ENCODE measurements at regions not wholly inside any gene's neighbourhood (a gene's known extent, or its start where the extent isn't known, plus 50 kb on each side); places are given as distances from the start of the nearest gene placed in this dataset.

- no peak for TF ChIP-seq CCDC6 (CRISPR knock-in tag; IDR thresholded peaks at IDR 0.05)
Measured at GRCh38 chr17:33640629-33641028, 347.5 kb upstream of the ASIC2 start (continued).

GRCh38 chr17:33642002-33642401 is 348.9 kb upstream of the ASIC2 start:
- Histone ChIP-seq H3K36me3 (replicated peaks in 1 of 2; ENCODE audit: control insufficient read depth in 1 of 2, insufficient read depth in 2 of 2, low read length in 2 of 2) (no peaks in the 10 kb centered on the region), H4K20me1 (ENCODE audit: insufficient read depth, low read length) (no peaks in the 10 kb centered on the region), H3K79me2 (ENCODE audit: insufficient read depth, low read length) (no peaks in the 10 kb centered on the region), H3K4me3 (replicated peaks in 1 of 3; ENCODE audit: insufficient read depth in 1 of 3, low read depth in 2 of 3, low read length in 3 of 3) (no peak overlapping the region), H3K27me3 (ENCODE audit: control insufficient read depth in 1 of 2, insufficient read depth in 2 of 2, low read length in 2 of 2) (no peaks in the 10 kb centered on the region; a peak in 1 of 5 replicates), H3K4me1 (ENCODE audit: insufficient read depth, low read length) (no peaks in the 10 kb centered on the region), H2AFZ (ENCODE audit: low read length) (no peak overlapping the region), H3K4me2 (ENCODE audit: low read depth, low read length) (no peak overlapping the region), H3K27ac (ENCODE audit: extremely low read length, insufficient read depth, low read length) (no peak overlapping the region), H3K9ac (ENCODE audit: insufficient read depth, low read depth, low read length) (no peak overlapping the region), H3K9me3 (ENCODE audit: low read length) (peaks cover 7% of the 10 kb centered on the region)
- intact Hi-C loops (cut with micrococcal nuclease; ENCODE audit: unreplicated experiment): no loop called here
- FAIRE-seq (no peak), DNase-seq (ENCODE audit: low spot score) (no peak), ATAC-seq (no peak; the same call in 1 of the 3 replicates)
- ChIA-PET POLR2A (no interaction called here), CTCF (ENCODE audit: low intra/inter-chr PET ratio, low total read pairs) (no interaction called here)
- no TSS peak for BruUV-seq (replicated peaks)
- in situ Hi-C loops (cut with HindIII; ENCODE audit: extremely low pct_ligation_motif_present, low pct_unique_long_range_greater_than_20kb): no loop called here
- WGBS (ENCODE audit: low lambda C conversion rate): 0% methylated on average over 1 of the region's 1 CpG
- TF ChIP-seq MBNL3 (CRISPR knock-in tag; conservative IDR thresholded peaks at IDR 0.05): no peak
- TF ChIP-seq, protein P1, sequence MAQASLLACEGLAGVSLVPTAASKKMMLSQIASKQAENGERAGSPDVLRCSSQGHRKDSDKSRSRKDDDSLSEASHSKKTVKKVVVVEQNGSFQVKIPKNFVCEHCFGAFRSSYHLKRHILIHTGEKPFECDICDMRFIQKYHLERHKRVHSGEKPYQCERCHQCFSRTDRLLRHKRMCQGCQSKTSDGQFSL (CRISPR knock-in tag; IDR thresholded peaks at IDR 0.05): peak; percentile 89

DNA sequence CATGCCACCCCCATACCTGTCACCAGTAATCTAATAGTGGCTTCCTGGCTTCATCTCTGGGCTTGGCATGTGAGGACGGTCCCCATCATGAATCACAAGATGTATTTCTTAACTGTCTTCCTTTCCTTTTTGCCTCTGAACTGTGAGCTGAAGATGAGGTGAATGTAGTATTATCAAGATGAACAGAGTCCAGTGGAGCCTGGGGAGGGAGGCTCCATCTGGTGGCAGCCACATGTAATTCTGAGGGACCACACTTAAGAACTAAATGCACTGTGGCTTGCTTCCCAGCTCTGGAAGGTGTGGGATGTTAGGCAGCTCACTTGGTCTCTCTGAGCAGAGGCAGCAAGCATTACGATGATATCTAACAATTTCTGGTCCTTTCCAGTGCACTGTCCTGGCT is 354.9 kb upstream of the ASIC2 start:
- no peaks in the 10 kb centered on the region for H3K9me3 ChIP-seq (ENCODE audit: low read length)
- no peak overlapping the region for H3K4me2 ChIP-seq (ENCODE audit: low read depth, low read length)
- ChIA-PET CTCF (ENCODE audit: low intra/inter-chr PET ratio, low total read pairs) (interaction anchor here (1.2 kb wide), 1 partner anchor 128 kb away, joined by 7 read pairs; no protein-coding TSS in a partner anchor), POLR2A (no interaction called here)
- TF ChIP-seq STAG1 (CRISPR knock-in tag; IDR thresholded peaks at IDR 0.05): peak; percentile 41; the same call in 1 of the 2 replicates
- no peak for TF ChIP-seq NFRKB (IDR thresholded peaks at IDR 0.05)
- peak; percentile 44; the same call in 1 of the 2 replicates for TF ChIP-seq SMC3 (IDR thresholded peaks at IDR 0.05; ENCODE audit: low read length)
- no peak for TF ChIP-seq AGO2 (optimal IDR thresholded peaks at IDR 0.05; ENCODE audit: low read depth, low read length)
- TF ChIP-seq PITX1 (CRISPR knock-in tag; IDR thresholded peaks at IDR 0.05): no peak
- peak; percentile 25; the same call in 1 of the 2 replicates for TF ChIP-seq HNF4A (CRISPR knock-in tag; IDR thresholded peaks at IDR 0.05)
- TF ChIP-seq SMAD1 (CRISPR knock-in tag; IDR thresholded peaks at IDR 0.05; ENCODE audit: borderline replicate concordance, low read depth): no peak
- TF ChIP-seq, protein P2, sequence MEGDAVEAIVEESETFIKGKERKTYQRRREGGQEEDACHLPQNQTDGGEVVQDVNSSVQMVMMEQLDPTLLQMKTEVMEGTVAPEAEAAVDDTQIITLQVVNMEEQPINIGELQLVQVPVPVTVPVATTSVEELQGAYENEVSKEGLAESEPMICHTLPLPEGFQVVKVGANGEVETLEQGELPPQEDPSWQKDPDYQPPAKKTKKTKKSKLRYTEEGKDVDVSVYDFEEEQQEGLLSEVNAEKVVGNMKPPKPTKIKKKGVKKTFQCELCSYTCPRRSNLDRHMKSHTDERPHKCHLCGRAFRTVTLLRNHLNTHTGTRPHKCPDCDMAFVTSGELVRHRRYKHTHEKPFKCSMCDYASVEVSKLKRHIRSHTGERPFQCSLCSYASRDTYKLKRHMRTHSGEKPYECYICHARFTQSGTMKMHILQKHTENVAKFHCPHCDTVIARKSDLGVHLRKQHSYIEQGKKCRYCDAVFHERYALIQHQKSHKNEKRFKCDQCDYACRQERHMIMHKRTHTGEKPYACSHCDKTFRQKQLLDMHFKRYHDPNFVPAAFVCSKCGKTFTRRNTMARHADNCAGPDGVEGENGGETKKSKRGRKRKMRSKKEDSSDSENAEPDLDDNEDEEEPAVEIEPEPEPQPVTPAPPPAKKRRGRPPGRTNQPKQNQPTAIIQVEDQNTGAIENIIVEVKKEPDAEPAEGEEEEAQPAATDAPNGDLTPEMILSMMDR (CRISPR knock-in tag; IDR thresholded peaks at IDR 0.05): peak; percentile 58
- peak; percentile 82 for ATAC-seq
- no peak for DNase-seq (ENCODE audit: low spot score)
- intact Hi-C loops (cut with micrococcal nuclease; ENCODE audit: unreplicated experiment): no loop called here
- H3K4me3 ChIP-seq (replicated peaks in 1 of 3; ENCODE audit: insufficient read depth in 1 of 3, low read depth in 2 of 3, low read length in 3 of 3): no peak overlapping the region
- no peaks in the 10 kb centered on the region for H3K4me1 ChIP-seq (ENCODE audit: insufficient read depth, low read length)
- peak; percentile 66 for FAIRE-seq
- no peaks in the 10 kb centered on the region; a peak in 1 of 5 replicates for H3K27me3 ChIP-seq (ENCODE audit: control insufficient read depth in 1 of 2, insufficient read depth in 2 of 2, low read length in 2 of 2)
- BruUV-seq (replicated peaks): no TSS peak
- in situ Hi-C loops (cut with HindIII; ENCODE audit: extremely low pct_ligation_motif_present, low pct_unique_long_range_greater_than_20kb): no loop called here
- H3K79me2 ChIP-seq (ENCODE audit: insufficient read depth, low read length): no peaks in the 10 kb centered on the region
- 13% methylated on average over 2 of the region's 2 CpGs for WGBS (ENCODE audit: low lambda C conversion rate)
- no peaks in the 10 kb centered on the region for H3K36me3 ChIP-seq (replicated peaks in 1 of 2; ENCODE audit: control insufficient read depth in 1 of 2, insufficient read depth in 2 of 2, low read length in 2 of 2)
- H4K20me1 ChIP-seq (ENCODE audit: insufficient read depth, low read length): no peaks in the 10 kb centered on the region
- no peak overlapping the region for H3K9ac ChIP-seq (ENCODE audit: insufficient read depth, low read depth, low read length)
- H2AFZ ChIP-seq (ENCODE audit: low read length): no peak overlapping the region
- no peak overlapping the region for H3K27ac ChIP-seq (ENCODE audit: extremely low read length, insufficient read depth, low read length)

All from HepG2 (cell line).